WTC11 (cell line): ENCODE measurements at regions not wholly inside any gene's neighbourhood (a gene's known extent, or its start where the extent isn't known, plus 50 kb on each side); places are given as distances from the start of the nearest gene placed in this dataset.

Experiments used
- ATAC-seq: fragments of 200-7000 bp; cut with Tn5 transposase; 2 replicates; pipeline ENCODE4 v1.10.0; 2021; ENCODE audit warnings: mild to moderate bottlenecking, moderate library complexity
- CTCF ChIA-PET: fragments of 300-600 bp; sonication (Branson Sonifier 250); formaldehyde crosslinking; loops from one replicate; lab custom pipeline; 2021; ENCODE audit warnings: antibody characterized with exemption; lab: Charles Lee
- POLR2A ChIA-PET: fragments of 350-600 bp; sonication (Branson Sonifier 250); formaldehyde crosslinking; loops from one replicate; lab custom pipeline; 2021; ENCODE audit warnings: antibody characterized with exemption; lab: Charles Lee
- DNase-seq: peaks from one replicate; pipeline ENCODE4 v3.0.0; 2021; ENCODE audit warnings: low spot score
- H3K27ac Mint-ChIP-seq: 2 replicates; pipeline ENCODE4 v1.8.0; 2021; ENCODE audit warnings: mixed read lengths
- H3K27me3 Mint-ChIP-seq: 2 replicates; pipeline ENCODE4 v1.8.0; 2021; ENCODE audit warnings: low read depth, mild to moderate bottlenecking, moderate library complexity, mixed read lengths
- H3K36me3 Mint-ChIP-seq: 2 replicates; pipeline ENCODE4 v1.8.0; 2021; ENCODE audit warnings: mixed read lengths
- H3K4me1 Mint-ChIP-seq: 2 replicates; pipeline ENCODE4 v1.8.0; 2022; ENCODE audit warnings: mixed read lengths
- H3K4me3 Mint-ChIP-seq: 2 replicates; pipeline ENCODE4 v1.8.0; 2021; ENCODE audit warnings: mild to moderate bottlenecking, moderate library complexity, mixed read lengths
- H3K9me3 Mint-ChIP-seq: 2 replicates; pipeline ENCODE4 v1.8.0; 2021; ENCODE audit warnings: mixed read lengths
- AFF4 ChIP-seq: sonication (generic); formaldehyde crosslinking; IDR thresholded peaks from 2 replicates; pipeline ENCODE4 v1.8.1; 2023; ENCODE audit warnings: mild to moderate bottlenecking, missing genetic modification reagents, borderline replicate concordance
- ATF1 ChIP-seq: sonication (generic); formaldehyde crosslinking; IDR thresholded peaks from 2 replicates; pipeline ENCODE4 v1.8.1; 2023; ENCODE audit warnings: mild to moderate bottlenecking, moderate library complexity, missing genetic modification reagents
- CTCF ChIP-seq: fragments of 200-600 bp; IDR thresholded peaks from 2 replicates; pipeline ENCODE4 v1.8.0; 2022; ENCODE audit warnings: antibody characterized with exemption
- ERG ChIP-seq: fragments of 250-450 bp; sonication (Bioruptor Pico); IDR thresholded peaks from 2 replicates; pipeline ENCODE4 v1.8.0; 2021; ENCODE audit warnings: mild to moderate bottlenecking
- ETV6 ChIP-seq: sonication (generic); formaldehyde crosslinking; IDR thresholded peaks from 2 replicates; pipeline ENCODE4 v1.8.1; 2022; ENCODE audit warnings: mild to moderate bottlenecking, missing genetic modification reagents
- FOXP1 ChIP-seq: sonication (generic); formaldehyde crosslinking; IDR thresholded peaks from 2 replicates; pipeline ENCODE4 v1.8.0; 2022; ENCODE audit warnings: missing genetic modification reagents, mild to moderate bottlenecking, moderate library complexity, borderline replicate concordance
- GTF2I ChIP-seq: fragments of 250-450 bp; sonication (Bioruptor Pico); conservative IDR thresholded peaks from 2 replicates; pipeline ENCODE4 v1.4.0; 2021; ENCODE audit warnings: mild to moderate bottlenecking
- HMGA2 ChIP-seq: fragments of 250-450 bp; sonication (Bioruptor Pico); IDR thresholded peaks from 2 replicates; pipeline ENCODE4 v1.4.0; 2021; ENCODE audit warnings: mild to moderate bottlenecking, moderate library complexity
- MAX ChIP-seq: sonication (generic); formaldehyde crosslinking; IDR thresholded peaks from 2 replicates; pipeline ENCODE4 v1.8.0; 2022; ENCODE audit warnings: mild to moderate bottlenecking, missing genetic modification reagents
- MLX ChIP-seq: sonication (generic); formaldehyde crosslinking; IDR thresholded peaks from 2 replicates; pipeline ENCODE4 v1.8.1; 2023; ENCODE audit warnings: mild to moderate bottlenecking, missing genetic modification reagents, moderate library complexity
- NFYB ChIP-seq: sonication (generic); formaldehyde crosslinking; conservative IDR thresholded peaks from 2 replicates; pipeline ENCODE4 v1.8.0; 2022; ENCODE audit warnings: low read depth, missing genetic modification reagents
- NR3C1 ChIP-seq: sonication (generic); formaldehyde crosslinking; conservative IDR thresholded peaks from 2 replicates; pipeline ENCODE4 v1.8.1; 2023; ENCODE audit warnings: low read depth, mild to moderate bottlenecking, missing genetic modification reagents
- PREB ChIP-seq: sonication (generic); formaldehyde crosslinking; IDR thresholded peaks from 2 replicates; pipeline ENCODE4 v1.8.1; 2022; ENCODE audit warnings: mild to moderate bottlenecking, missing genetic modification reagents, moderate library complexity, borderline replicate concordance
- RORB ChIP-seq: fragments of 250-450 bp; sonication (Bioruptor Pico); IDR thresholded peaks from 2 replicates; pipeline ENCODE4 v1.9.0; 2021; ENCODE audit warnings: mild to moderate bottlenecking
- SOX15 ChIP-seq: fragments of 250-450 bp; sonication (Bioruptor Pico); IDR thresholded peaks from 2 replicates; pipeline ENCODE4 v1.9.0; 2021; ENCODE audit warnings: mild to moderate bottlenecking
- TP53 ChIP-seq: sonication (generic); formaldehyde crosslinking; IDR thresholded peaks from 2 replicates; pipeline ENCODE4 v1.8.1; 2023; ENCODE audit warnings: mild to moderate bottlenecking, missing genetic modification reagents
- ZNF121 ChIP-seq: sonication (generic); formaldehyde crosslinking; IDR thresholded peaks from 2 replicates; pipeline ENCODE4 v1.8.0; 2023; ENCODE audit warnings: missing genetic modification reagents
- ZSCAN18 ChIP-seq: fragments of 250-450 bp; sonication (Bioruptor Pico); IDR thresholded peaks from 2 replicates; pipeline ENCODE4 v2.1.2; 2022; ENCODE audit warnings: mild to moderate bottlenecking, moderate library complexity

GRCh38 chr3:163655021-163655420 lies 1423.3 kb downstream of the SI start:
- Mint-ChIP-seq H3K36me3 (no peaks in the 10 kb centered on the region), H3K27me3 (no peaks in the 10 kb centered on the region), H3K27ac (no peak overlapping the region), H3K9me3 (no peaks in the 10 kb centered on the region)
- ATAC-seq = no peak
- ChIA-PET POLR2A (no interaction called here), CTCF (no interaction called here)
- TF ChIP-seq AFF4 (CRISPR knock-in tag) (no peak), RORB (CRISPR knock-in tag) (no peak), GTF2I (no peak), HMGA2 (CRISPR knock-in tag) (no peak), SOX15 (CRISPR knock-in tag) (no peak), ZNF121 (CRISPR knock-in tag) (no peak), NR3C1 (no peak), MLX (CRISPR knock-in tag) (no peak), ATF1 (CRISPR knock-in tag) (no peak), ZSCAN18 (no peak), ERG (CRISPR knock-in tag) (no peak), PREB (CRISPR knock-in tag) (no peak), CTCF (no peak), FOXP1 (CRISPR knock-in tag) (no peak), NFYB (CRISPR knock-in tag) (no peak), TP53 (no peak), MAX (CRISPR knock-in tag) (no peak), ETV6 (no peak)
- TF ChIP-seq, all 79 proteins: peak for 0
- Mint-ChIP-seq H3K4me1 (no peaks in the 10 kb centered on the region), H3K4me3 (no peak overlapping the region)
- no peak for DNase-seq
